IMR-90 (cell line): ENCODE measurements at regions not wholly inside any gene's neighbourhood (a gene's known extent, or its start where the extent isn't known, plus 50 kb on each side); places are given as distances from the start of the nearest gene placed in this dataset.

Experiments used
- ATAC-seq: fragments of 200-7000 bp; cut with Tn5 transposase; 2 replicates; pipeline ENCODE4 v1.9.1; 2020; ENCODE audit warnings: low read depth, mild to moderate bottlenecking, moderate library complexity
- BruUV-seq: library from RNA; stranded (reverse); fragments of 400-500 nt; replicated peaks from 2 replicates; lab custom pipeline; 2021; lab: Mats Ljungman, UMichigan
- CTCF ChIA-PET: fragments of 300-600 bp; formaldehyde crosslinking; extraction: SDS; loops from one replicate; lab custom pipeline; 2021; ENCODE audit warnings: antibody characterized with exemption; lab: Yijun Ruan, JAX
- POLR2A ChIA-PET: fragments of 300-600 bp; sonication (Branson Sonifier 250); formaldehyde crosslinking; loops from one replicate; lab custom pipeline; 2022; ENCODE audit warnings: antibody characterized with exemption; ENCODE audit not compliant: unreplicated experiment; lab: Charles Lee
- DNase-seq: peaks from one replicate; pipeline ENCODE4 v3.0.0; 2013
- H2AFZ ChIP-seq: replicated peaks from 2 replicates; pipeline ENCODE3; 2013; ENCODE audit warnings: low read length, mild to moderate bottlenecking; ENCODE audit not compliant: poor library complexity
- H2AK5ac ChIP-seq: 2 replicates; pipeline ENCODE4 v1.6.1; 2013; ENCODE audit warnings: low read depth, low read length, inconsistent platforms
- H2AK9ac ChIP-seq: replicated peaks from 2 replicates; pipeline ENCODE3; 2013; ENCODE audit warnings: mild to moderate bottlenecking, low read depth, low read length, moderate library complexity; ENCODE audit not compliant: poor library complexity
- H2BK120ac ChIP-seq: 2 replicates; pipeline ENCODE4 v1.6.1; 2013; ENCODE audit warnings: low read depth, low read length, inconsistent platforms
- H2BK15ac ChIP-seq: 3 replicates; pipeline ENCODE4 v1.6.1; 2013; ENCODE audit warnings: low read depth, low read length, inconsistent platforms
- H2BK20ac ChIP-seq: 2 replicates; pipeline ENCODE4 v1.6.1; 2013; ENCODE audit warnings: low read depth, mild to moderate bottlenecking, inconsistent platforms, low read length, moderate library complexity
- H2BK5ac ChIP-seq: 2 replicates; pipeline ENCODE4 v1.6.1; 2013; ENCODE audit warnings: mild to moderate bottlenecking, low read depth, low read length, inconsistent platforms; ENCODE audit not compliant: poor library complexity, severe bottlenecking
- H3K14ac ChIP-seq: replicated peaks from 2 replicates; pipeline ENCODE4 v1.6.1; 2013; ENCODE audit warnings: low read depth, low read length, inconsistent platforms
- H3K18ac ChIP-seq: 2 replicates; pipeline ENCODE4 v1.6.1; 2013; ENCODE audit warnings: low read depth, low read length, control low read depth
- H3K23ac ChIP-seq: 2 replicates; pipeline ENCODE4 v1.6.1; 2013; ENCODE audit warnings: low read depth, low read length, inconsistent platforms
- H3K27ac ChIP-seq: 2 replicates; pipeline ENCODE4 v1.5.1; 2013; ENCODE audit warnings: mild to moderate bottlenecking, control low read depth, low read length; ENCODE audit not compliant: insufficient read depth
- H3K27me3 ChIP-seq: 2 replicates; pipeline ENCODE4 v1.6.1; 2013; ENCODE audit warnings: low read length; ENCODE audit not compliant: control insufficient read depth, insufficient read depth
- H3K36me3 ChIP-seq: 2 replicates; pipeline ENCODE4 v1.6.1; 2013; ENCODE audit warnings: low read length, mixed read lengths; ENCODE audit not compliant: control insufficient read depth, insufficient read depth
- H3K4ac ChIP-seq: 2 replicates; pipeline ENCODE4 v1.6.1; 2013; ENCODE audit warnings: low read depth, low read length, inconsistent platforms
- H3K4me1 ChIP-seq: 2 replicates; pipeline ENCODE4 v1.6.1; 2013; ENCODE audit warnings: low read length, mixed read lengths; ENCODE audit not compliant: control insufficient read depth, insufficient read depth
- H3K4me2 ChIP-seq: 2 replicates; pipeline ENCODE4 v1.6.1; 2013; ENCODE audit warnings: low read depth, mild to moderate bottlenecking, control low read depth, low read length, moderate library complexity
- H3K4me3 ChIP-seq: 2 replicates; pipeline ENCODE4 v1.5.1; 2013; ENCODE audit warnings: low read depth, mild to moderate bottlenecking, control low read depth, low read length, moderate library complexity; ENCODE audit not compliant: insufficient read depth
- H3K56ac ChIP-seq: 2 replicates; pipeline ENCODE4 v1.6.1; 2013; ENCODE audit warnings: low read length, inconsistent platforms; ENCODE audit not compliant: insufficient read depth; ENCODE audit errors: extremely low read depth
- H3K79me1 ChIP-seq, 2 experiments: 2 replicates each; pipeline ENCODE4 v1.6.1; 2013; ENCODE audit warnings: low read length in 2 of 2, inconsistent platforms in 1 of 2, low read depth in 1 of 2
- H3K9ac ChIP-seq: 2 replicates; pipeline ENCODE4 v1.6.1; 2013; ENCODE audit warnings: low read depth, low read length, control low read depth
- H3K9me1 ChIP-seq: 2 replicates; pipeline ENCODE4 v1.6.1; 2013; ENCODE audit warnings: low read length, inconsistent platforms; ENCODE audit not compliant: insufficient read depth
- H3K9me3 ChIP-seq: 2 replicates; pipeline ENCODE4 v1.6.1; 2013; ENCODE audit warnings: low read length; ENCODE audit not compliant: control insufficient read depth, insufficient read depth
- H4K20me1 ChIP-seq: 2 replicates; pipeline ENCODE4 v1.6.1; 2013; ENCODE audit warnings: low read length, inconsistent platforms; ENCODE audit not compliant: insufficient read depth
- H4K5ac ChIP-seq: 2 replicates; pipeline ENCODE4 v1.6.1; 2013; ENCODE audit warnings: mild to moderate bottlenecking, low read depth, low read length, control low read depth
- H4K8ac ChIP-seq, 2 experiments: 2 replicates each; pipeline ENCODE4 v1.6.1; 2013; ENCODE audit warnings: low read depth in 2 of 2, low read length in 2 of 2, control low read depth in 1 of 2, inconsistent platforms in 1 of 2
- H4K91ac ChIP-seq: 2 replicates; pipeline ENCODE4 v1.6.1; 2013; ENCODE audit warnings: low read depth, low read length, inconsistent platforms; ENCODE audit not compliant: insufficient read depth
- CEBPB ChIP-seq: IDR thresholded peaks from 2 replicates; pipeline ENCODE4 v1.6.1; 2012; ENCODE audit warnings: low read depth, low read length, improper control_type of control experiment
- CHD1 ChIP-seq: IDR thresholded peaks from 2 replicates; pipeline ENCODE4 v1.6.1; 2012; ENCODE audit warnings: low read depth, low read length, improper control_type of control experiment
- POLR2A ChIP-seq: IDR thresholded peaks from 2 replicates; pipeline ENCODE4 v1.6.1; 2012; ENCODE audit warnings: mild to moderate bottlenecking, low read depth, low read length
- WGBS, 2 experiments: methylation state at CpG; one replicate each; pipeline versions ENCODE4 v1.1.5 to v1.1.7; 2013; ENCODE audit warnings: missing lambda C conversion rate in 2 of 2; ENCODE audit not compliant: insufficient read length in 1 of 2; ENCODE audit errors: extremely low coverage in 2 of 2; 5-methylcytosine and 5-hydroxymethylcytosine counted together
- dilution Hi-C: fragments of 300-500 bp; cut with HindIII; formaldehyde crosslinking; loops from one replicate; pipeline ENCODE4 v1.14.3; 2018; ENCODE audit warnings: low sequenced_read_pairs; ENCODE audit not compliant: unreplicated experiment
- in situ Hi-C: fragments of 300-500 bp; cut with MboI; formaldehyde crosslinking; loops from 3 replicates; pipeline ENCODE4 v1.14.3; 2019; ENCODE audit warnings: low sequenced_read_pairs, inconsistent platforms, mixed read lengths
- intact Hi-C: fragments of 100-400 bp; cut with micrococcal nuclease; formaldehyde crosslinking; loops from 2 replicates; pipeline ENCODE4 v1.10.0; 2022

DNA sequence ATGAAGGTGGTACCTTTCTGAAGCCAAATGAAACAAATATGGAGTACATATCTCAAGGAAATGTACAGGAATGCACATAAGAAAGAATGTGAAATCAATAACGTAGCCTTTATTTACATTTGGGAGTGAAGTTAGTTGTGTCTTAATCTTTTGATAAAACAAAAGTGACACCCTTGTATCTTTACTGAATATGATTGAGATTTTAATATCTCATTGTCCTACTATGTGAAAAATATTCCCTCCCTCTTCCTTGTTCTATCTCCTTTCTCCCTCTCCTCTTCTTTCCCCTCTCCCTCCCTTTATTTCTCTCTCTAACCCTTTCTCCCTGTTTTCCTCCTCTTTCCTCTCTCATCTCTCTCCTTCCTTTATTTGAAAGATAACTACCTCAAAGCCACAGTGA, 89.1 kb downstream of the PTCHD4 start:
- CTCF ChIA-PET: interaction anchor here (0.6 kb wide), 1 partner anchor 63 kb away, joined by 3 read pairs; no protein-coding TSS in a partner anchor

More for the DNA sequence above, 89.1 kb downstream of the PTCHD4 start:
- no peak overlapping the region for H3K9ac ChIP-seq
- no peak overlapping the region for H3K23ac ChIP-seq
- no peaks in the 10 kb centered on the region for H3K4me1 ChIP-seq
- H2BK5ac ChIP-seq: no peak overlapping the region
- no peak overlapping the region for H2AK5ac ChIP-seq
- in situ Hi-C loops: no loop called here
- H3K18ac ChIP-seq: no peak overlapping the region
- no peaks in the 10 kb centered on the region for H3K36me3 ChIP-seq
- no peak overlapping the region for H3K56ac ChIP-seq
- no peak overlapping the region for H3K14ac ChIP-seq
- no peak for TF ChIP-seq POLR2A
- no peak for TF ChIP-seq CEBPB
- TF ChIP-seq CHD1: no peak
- POLR2A ChIA-PET: no interaction called here
- WGBS, 2 experiments: no CpG with 5 or more reads among the region's 1 CpG
- no peak overlapping the region for H2BK15ac ChIP-seq
- no peaks in the 10 kb centered on the region for H3K79me1 ChIP-seq
- no peak overlapping the region for H2AFZ ChIP-seq
- H4K91ac ChIP-seq: no peak overlapping the region
- ATAC-seq (no peak), DNase-seq (no peak)
- no peak overlapping the region for H2AK9ac ChIP-seq
- H3K9me3 ChIP-seq: no peaks in the 10 kb centered on the region
- no peaks in the 10 kb centered on the region for H3K27me3 ChIP-seq
- dilution Hi-C loops: no loop called here
- H4K5ac ChIP-seq: no peak overlapping the region
- H2BK20ac ChIP-seq: no peak overlapping the region
- no peak overlapping the region for H3K27ac ChIP-seq
- intact Hi-C loops: no loop called here
- H4K8ac ChIP-seq: no peak overlapping the region
- no peak overlapping the region for H3K4me2 ChIP-seq
- H4K20me1 ChIP-seq: no peaks in the 10 kb centered on the region
- H3K4me3 ChIP-seq: no peak overlapping the region
- BruUV-seq: no TSS peak
- H2BK120ac ChIP-seq: no peak overlapping the region
- no peak overlapping the region for H3K4ac ChIP-seq
- no peaks in the 10 kb centered on the region for H3K9me1 ChIP-seq
